DOHH2 (cell line): ENCODE measurements at regions not wholly inside any gene's neighbourhood (a gene's known extent, or its start where the extent isn't known, plus 50 kb on each side); places are given as distances from the start of the nearest gene placed in this dataset.

Experiments
- H3F3A ChIP-seq: fragments of 200-600 bp; sonication (generic), shearing (Covaris generic); 2 replicates; pipeline ENCODE4 v1.6.0; 2016; ENCODE audit warnings: antibody characterized with exemption, mild to moderate bottlenecking; ENCODE audit not compliant: control insufficient read depth, insufficient read depth
- H3K27ac ChIP-seq: fragments of 200-600 bp; sonication (generic); 2 replicates; pipeline ENCODE4 v1.5.1; 2014; ENCODE audit warnings: low read depth, mild to moderate bottlenecking, low read length, moderate library complexity
- H3K27me3 ChIP-seq: fragments of 200-600 bp; sonication (generic); 2 replicates; pipeline ENCODE4 v1.6.1; 2014; ENCODE audit warnings: mild to moderate bottlenecking, low read length, mixed read lengths; ENCODE audit not compliant: control insufficient read depth
- H3K36me3 ChIP-seq: fragments of 200-600 bp; sonication (generic); 2 replicates; pipeline ENCODE4 v1.6.1; 2014; ENCODE audit warnings: mild to moderate bottlenecking, low read length, moderate library complexity, mixed read lengths; ENCODE audit not compliant: control insufficient read depth
- H3K4me1 ChIP-seq: fragments of 200-600 bp; sonication (generic); 2 replicates; pipeline ENCODE4 v1.6.1; 2014; ENCODE audit warnings: mild to moderate bottlenecking, low read length, mixed read lengths; ENCODE audit not compliant: control insufficient read depth
- H3K4me2 ChIP-seq: fragments of 200-600 bp; sonication (generic); 2 replicates; pipeline ENCODE4 v1.6.0; 2014; ENCODE audit warnings: mild to moderate bottlenecking, low read length, moderate library complexity
- H3K4me3 ChIP-seq: fragments of 200-600 bp; sonication (generic); 2 replicates; pipeline ENCODE4 v1.5.1; 2014; ENCODE audit warnings: mild to moderate bottlenecking, low read length, mixed read lengths
- H3K79me2 ChIP-seq: fragments of 200-600 bp; sonication (generic); 2 replicates; pipeline ENCODE4 v1.6.1; 2014; ENCODE audit warnings: mild to moderate bottlenecking, low read length, mixed read lengths; ENCODE audit not compliant: control insufficient read depth
- H3K9me2 ChIP-seq: fragments of 200-600 bp; sonication (generic); replicated peaks from 2 replicates; pipeline ENCODE4 v1.6.1; 2014; ENCODE audit warnings: mild to moderate bottlenecking, low read length, mixed read lengths; ENCODE audit not compliant: control insufficient read depth
- H3K9me3 ChIP-seq: fragments of 200-600 bp; sonication (generic); 2 replicates; pipeline ENCODE4 v1.6.1; 2014; ENCODE audit warnings: antibody characterized with exemption, low read length, mixed read lengths; ENCODE audit not compliant: control insufficient read depth, insufficient read depth
- H4K20me1 ChIP-seq: fragments of 200-600 bp; sonication (generic); 2 replicates; pipeline ENCODE4 v1.6.0; 2014; ENCODE audit warnings: low read depth, mild to moderate bottlenecking, antibody characterized with exemption, low read length, moderate library complexity; ENCODE audit not compliant: control insufficient read depth, insufficient read depth
- CTCF ChIP-seq: fragments of 200-600 bp; sonication (generic); IDR thresholded peaks from one replicate; pipeline ENCODE4 v1.5.1; 2014; ENCODE audit warnings: antibody characterized with exemption, mild to moderate bottlenecking, low read depth, low read length; ENCODE audit not compliant: poor library complexity, severe bottlenecking
- EZH2phosphoT487 ChIP-seq: fragments of 200-600 bp; sonication (generic); IDR thresholded peaks from 2 replicates; pipeline ENCODE4 v1.6.1; 2017; ENCODE audit warnings: borderline replicate concordance, mild to moderate bottlenecking, antibody characterized with exemption, low read length, moderate library complexity, mixed read lengths

GRCh38 chr12:92299744-92300143, 154.1 kb upstream of the BTG1 start:
- H3K27ac ChIP-seq: no peak overlapping the region
- H3K27me3 ChIP-seq: no peaks in the 10 kb centered on the region
- no peaks in the 10 kb centered on the region for H3F3A ChIP-seq
- H3K4me2 ChIP-seq: no peak overlapping the region
- H3K79me2 ChIP-seq: no peaks in the 10 kb centered on the region
- no peaks in the 10 kb centered on the region for H3K4me1 ChIP-seq
- H3K9me2 ChIP-seq: no peaks in the 10 kb centered on the region
- TF ChIP-seq EZH2phosphoT487 (no peak), CTCF (no peak)
- H3K9me3 ChIP-seq: no peaks in the 10 kb centered on the region
- H3K4me3 ChIP-seq: no peak overlapping the region
- no peaks in the 10 kb centered on the region for H4K20me1 ChIP-seq
- no peaks in the 10 kb centered on the region for H3K36me3 ChIP-seq

DNA sequence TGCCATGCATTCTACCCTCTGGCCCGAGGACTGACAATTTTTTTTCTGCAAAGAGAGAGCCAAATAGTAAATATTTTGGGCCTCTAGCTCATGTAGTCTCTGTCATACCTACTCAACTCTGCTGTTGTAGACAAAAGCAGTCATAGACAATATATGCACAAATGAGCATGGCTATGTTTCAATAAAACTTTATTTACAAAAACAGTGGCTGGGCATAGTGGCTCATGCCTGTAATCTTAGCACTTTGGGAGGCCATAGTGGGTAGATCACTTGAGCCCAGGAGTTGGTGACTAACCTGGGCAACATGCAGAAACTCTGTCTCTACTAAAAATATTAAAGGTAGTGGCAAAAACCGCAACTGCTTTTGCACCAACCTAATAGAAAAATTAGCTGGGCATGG, 153.7 kb upstream of the BTG1 start:
- Histone ChIP-seq H3F3A (no peaks in the 10 kb centered on the region), H3K79me2 (no peaks in the 10 kb centered on the region), H3K9me3 (no peaks in the 10 kb centered on the region), H3K36me3 (no peaks in the 10 kb centered on the region), H3K27ac (no peak overlapping the region), H3K4me2 (no peak overlapping the region), H3K9me2 (no peaks in the 10 kb centered on the region), H3K4me1 (no peaks in the 10 kb centered on the region), H3K27me3 (no peaks in the 10 kb centered on the region), H3K4me3 (no peak overlapping the region), H4K20me1 (no peaks in the 10 kb centered on the region)
- TF ChIP-seq EZH2phosphoT487: no peak
- no peak for TF ChIP-seq CTCF

GRCh38 chr12:92297932-92298696, 152.5 kb upstream of the BTG1 start:
- no peaks in the 10 kb centered on the region for H3K36me3 ChIP-seq
- H3K27ac ChIP-seq: no peak overlapping the region

More at GRCh38 chr12:92297932-92298696, 152.5 kb upstream of the BTG1 start:
- no peaks in the 10 kb centered on the region for H3K27me3 ChIP-seq
- TF ChIP-seq CTCF: no peak
- TF ChIP-seq EZH2phosphoT487: no peak
- H4K20me1 ChIP-seq: no peaks in the 10 kb centered on the region
- H3K9me3 ChIP-seq: no peaks in the 10 kb centered on the region
- H3F3A ChIP-seq: no peaks in the 10 kb centered on the region
- H3K9me2 ChIP-seq: no peaks in the 10 kb centered on the region
- H3K4me3 ChIP-seq: no peak overlapping the region
- no peaks in the 10 kb centered on the region for H3K4me1 ChIP-seq
- H3K4me2 ChIP-seq: no peak overlapping the region
- H3K79me2 ChIP-seq: no peaks in the 10 kb centered on the region
